DOHH2 (cell line): ENCODE measurements at regions not wholly inside any gene's neighbourhood (a gene's known extent, or its start where the extent isn't known, plus 50 kb on each side); places are given as distances from the start of the nearest gene placed in this dataset.

Source experiments
- CTCF ChIP-seq: fragments of 200-600 bp; sonication (generic); IDR thresholded peaks from one replicate; pipeline ENCODE4 v1.5.1; 2014; ENCODE audit warnings: antibody characterized with exemption, mild to moderate bottlenecking, low read depth, low read length; ENCODE audit not compliant: poor library complexity, severe bottlenecking
- EZH2phosphoT487 ChIP-seq: fragments of 200-600 bp; sonication (generic); IDR thresholded peaks from 2 replicates; pipeline ENCODE4 v1.6.1; 2017; ENCODE audit warnings: borderline replicate concordance, mild to moderate bottlenecking, antibody characterized with exemption, low read length, moderate library complexity, mixed read lengths

DNA sequence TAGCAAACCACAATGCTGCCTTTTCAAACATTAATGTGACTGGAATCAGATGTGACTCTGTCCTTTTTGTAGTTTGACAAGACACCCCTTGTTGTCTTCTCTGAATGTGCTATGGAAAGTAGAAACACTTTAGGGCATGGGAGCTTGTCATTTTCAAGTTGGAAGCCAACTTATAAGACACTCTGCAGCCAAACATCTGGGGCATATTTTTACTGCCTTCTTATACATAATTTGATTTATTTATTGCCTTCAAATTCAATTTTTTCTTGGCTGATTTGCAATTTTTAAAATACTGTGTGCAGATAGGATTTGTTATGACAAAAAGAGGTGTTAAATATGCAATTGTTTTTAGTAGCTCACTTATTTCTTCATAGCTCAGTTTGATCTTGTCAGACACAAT lies 1002.0 kb upstream of the PCDH7 start:
- no peak for TF ChIP-seq EZH2phosphoT487
- TF ChIP-seq CTCF: no peak
